Spleen (tissue), 11 donors: ENCODE measurements at regions not wholly inside any gene's neighbourhood (a gene's known extent, or its start where the extent isn't known, plus 50 kb on each side); places are given as distances from the start of the nearest gene placed in this dataset.

Experiments used
- DNase-seq: peaks from one replicate; pipeline ENCODE4 v3.0.0-alpha.2; 2020
- H3K27ac ChIP-seq, 8 donors: fragments of 200-600 bp; sonication (generic) in 7 of 8; 1 replicate in 4 of 8; 2 replicates in 4 of 8; pipeline versions ENCODE4 v1.5.0 to v1.8.0; 2016 to 2021; ENCODE audit warnings: inconsistent platforms in 4 of 8, mild to moderate bottlenecking in 4 of 8, moderate library complexity in 1 of 8
- H3K27me3 ChIP-seq, 7 donors: fragments of 200-600 bp; sonication (generic) in 6 of 7; replicated peaks in 1 of 7; 1 replicate in 4 of 7; 2 replicates in 3 of 7; pipeline versions ENCODE4 v1.5.0 to v1.8.0; 2016 to 2021; ENCODE audit warnings: inconsistent platforms in 3 of 7, mild to moderate bottlenecking in 1 of 7
- H3K36me3 ChIP-seq, 6 donors: fragments of 200-600 bp; sonication (generic) in 5 of 6; 1 replicate in 4 of 6; 2 replicates in 2 of 6; pipeline versions ENCODE4 v1.5.0 to v1.8.0; 2016 to 2021; ENCODE audit warnings: inconsistent platforms in 2 of 6
- H3K4me1 ChIP-seq, 6 donors: fragments of 200-600 bp; sonication (generic) in 5 of 6; 1 replicate in 3 of 6; 2 replicates in 3 of 6; pipeline versions ENCODE4 v1.5.0 to v1.8.0; 2016 to 2021; ENCODE audit warnings: inconsistent platforms in 3 of 6
- H3K4me3 ChIP-seq, 8 donors: fragments of 200-600 bp; sonication (generic) in 7 of 8; 1 replicate in 4 of 8; 2 replicates in 4 of 8; pipeline versions ENCODE4 v1.5.0 to v1.8.0; 2016 to 2021; ENCODE audit warnings: inconsistent platforms in 4 of 8, mild to moderate bottlenecking in 4 of 8, moderate library complexity in 2 of 8
- H3K9me3 ChIP-seq, 8 donors: fragments of 200-600 bp; sonication (generic) in 7 of 8; 1 replicate in 4 of 8; 2 replicates in 4 of 8; pipeline versions ENCODE4 v1.5.0 to v1.8.0; 2016 to 2021; ENCODE audit warnings: inconsistent platforms in 4 of 8
- POLR2A ChIP-seq, 3 donors: fragments of 450-650 bp; IDR thresholded peaks; one replicate each; pipeline ENCODE4 v1.5.1; 2017; ENCODE audit warnings: antibody characterized with exemption in 3 of 3, mild to moderate bottlenecking in 1 of 3
- POLR2AphosphoS5 ChIP-seq, 3 donors: sonication (generic); formaldehyde crosslinking; IDR thresholded peaks; one replicate each; pipeline ENCODE4 v1.5.1; 2017; ENCODE audit warnings: antibody characterized with exemption in 3 of 3
- WGBS, 5 donors: extraction: QIAGEN DNeasy Blood & Tissue Kit in 3 of 5; methylation state at CpG; one replicate each; pipeline versions ENCODE4 v1.1.5 to v1.1.7; 2013 to 2018; 5-methylcytosine and 5-hydroxymethylcytosine counted together
- intact Hi-C: fragments of 100-400 bp; cut with DNase I; formaldehyde crosslinking; loops from one replicate; pipeline ENCODE4 v1.15.0; 2023; ENCODE audit warnings: low total_unique reads
- TF ChIP-seq, protein P1 (sequence below), 11 experiments: fragments of 200-600 bp in 7 of 11; fragments of 450-650 bp in 4 of 11; sonication (generic) in 4 of 11; IDR thresholded peaks in 8 of 11; conservative IDR thresholded peaks in 3 of 11; 1 replicate in 7 of 11; 2 replicates in 4 of 11; pipeline versions ENCODE4 v1.4.0 to v1.8.0; 2016 to 2021; ENCODE audit warnings: antibody characterized with exemption in 11 of 11, inconsistent platforms in 4 of 11, mild to moderate bottlenecking in 1 of 11
- donor health status: healthy with polysubstance abuse.
- donor health status: DM: no; HTN: no; CAD: no; lungs with moderate emphysema.
- donor health status: DM: no; HTN: no; CAD: no.
- donor health status: Bipolar disorder and iron deficiency.
- donor health status: healthy.
- donor health status: DM: no; HTN: no; CAD: no.
- donor health status: DM: yes; HTN: yes; CAD: no.

GRCh38 chr5:93921001-93921400, 179.6 kb upstream of the POU5F2 start:
- intact Hi-C loops = no loop called here
- Histone ChIP-seq H3K36me3 (no peaks in the 10 kb centered on the region), H3K27me3 (no peaks in the 10 kb centered on the region), H3K4me3 (no peak overlapping the region), H3K27ac (no peak overlapping the region), H3K9me3 (no peaks in the 10 kb centered on the region), H3K4me1 (no peaks in the 10 kb centered on the region)
- TF ChIP-seq, protein P1, sequence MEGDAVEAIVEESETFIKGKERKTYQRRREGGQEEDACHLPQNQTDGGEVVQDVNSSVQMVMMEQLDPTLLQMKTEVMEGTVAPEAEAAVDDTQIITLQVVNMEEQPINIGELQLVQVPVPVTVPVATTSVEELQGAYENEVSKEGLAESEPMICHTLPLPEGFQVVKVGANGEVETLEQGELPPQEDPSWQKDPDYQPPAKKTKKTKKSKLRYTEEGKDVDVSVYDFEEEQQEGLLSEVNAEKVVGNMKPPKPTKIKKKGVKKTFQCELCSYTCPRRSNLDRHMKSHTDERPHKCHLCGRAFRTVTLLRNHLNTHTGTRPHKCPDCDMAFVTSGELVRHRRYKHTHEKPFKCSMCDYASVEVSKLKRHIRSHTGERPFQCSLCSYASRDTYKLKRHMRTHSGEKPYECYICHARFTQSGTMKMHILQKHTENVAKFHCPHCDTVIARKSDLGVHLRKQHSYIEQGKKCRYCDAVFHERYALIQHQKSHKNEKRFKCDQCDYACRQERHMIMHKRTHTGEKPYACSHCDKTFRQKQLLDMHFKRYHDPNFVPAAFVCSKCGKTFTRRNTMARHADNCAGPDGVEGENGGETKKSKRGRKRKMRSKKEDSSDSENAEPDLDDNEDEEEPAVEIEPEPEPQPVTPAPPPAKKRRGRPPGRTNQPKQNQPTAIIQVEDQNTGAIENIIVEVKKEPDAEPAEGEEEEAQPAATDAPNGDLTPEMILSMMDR (IDR thresholded peaks at IDR 0.05 in 8 of 11, conservative IDR thresholded peaks at IDR 0.05 in 3 of 11) = no peak
- TF ChIP-seq POLR2A (IDR thresholded peaks at IDR 0.05) (no peak), POLR2AphosphoS5 (IDR thresholded peaks at IDR 0.05) (no peak)
- WGBS, 5 donors = 54 to 87% (median 58%) methylated on average over 2 of the region's 2 CpGs
- DNase-seq = no peak

DNA sequence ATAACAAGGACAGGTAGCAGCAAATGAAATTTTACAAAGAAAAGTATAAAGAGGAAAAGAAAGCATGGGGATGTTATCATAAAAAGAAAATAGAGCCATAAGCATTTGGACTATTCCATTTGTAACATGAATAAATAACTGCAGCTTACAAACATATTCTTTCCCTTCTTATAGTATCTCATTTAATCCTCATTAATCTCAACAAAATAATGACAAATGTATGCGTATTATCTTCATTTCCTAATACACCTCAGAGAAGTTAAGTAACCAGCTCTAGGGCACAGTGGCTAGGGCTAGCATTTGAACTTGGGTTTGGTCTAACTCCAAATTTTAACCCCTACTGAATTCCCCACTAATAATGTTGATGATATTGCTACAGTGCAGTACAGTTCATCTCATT, 175.5 kb upstream of the POU5F2 start:
- TF ChIP-seq, protein P1 (IDR thresholded peaks at IDR 0.05 in 8 of 11, conservative IDR thresholded peaks at IDR 0.05 in 3 of 11) = no peak
- TF ChIP-seq POLR2AphosphoS5 (IDR thresholded peaks at IDR 0.05) = no peak
- TF ChIP-seq POLR2A (IDR thresholded peaks at IDR 0.05) = no peak
- no peaks in the 10 kb centered on the region for H3K36me3 ChIP-seq
- no peak overlapping the region for H3K4me3 ChIP-seq
- no peaks in the 10 kb centered on the region for H3K9me3 ChIP-seq
- H3K27ac ChIP-seq = no peak overlapping the region
- H3K4me1 ChIP-seq = no peaks in the 10 kb centered on the region
- DNase-seq = no peak
- no peaks in the 10 kb centered on the region for H3K27me3 ChIP-seq
- intact Hi-C loops = no loop called here
- WGBS, 5 donors = 87 to 100% (median 91%) methylated on average over 1 of the region's 1 CpG

GRCh38 chr5:93915142-93915553, 173.7 kb upstream of the POU5F2 start:
- no peak overlapping the region for H3K27ac ChIP-seq
- TF ChIP-seq POLR2AphosphoS5 (IDR thresholded peaks at IDR 0.05) = no peak
- TF ChIP-seq, protein P1 (IDR thresholded peaks at IDR 0.05 in 8 of 11, conservative IDR thresholded peaks at IDR 0.05 in 3 of 11) = peak in 9 of 11 experiments; percentile 17 to 55 (median 39)
- H3K27me3 ChIP-seq = no peaks in the 10 kb centered on the region
- intact Hi-C loops = no loop called here
- no peak for DNase-seq
- no peaks in the 10 kb centered on the region for H3K9me3 ChIP-seq
- H3K4me1 ChIP-seq = no peaks in the 10 kb centered on the region
- H3K4me3 ChIP-seq = no peak overlapping the region
- H3K36me3 ChIP-seq = no peaks in the 10 kb centered on the region

DNA sequence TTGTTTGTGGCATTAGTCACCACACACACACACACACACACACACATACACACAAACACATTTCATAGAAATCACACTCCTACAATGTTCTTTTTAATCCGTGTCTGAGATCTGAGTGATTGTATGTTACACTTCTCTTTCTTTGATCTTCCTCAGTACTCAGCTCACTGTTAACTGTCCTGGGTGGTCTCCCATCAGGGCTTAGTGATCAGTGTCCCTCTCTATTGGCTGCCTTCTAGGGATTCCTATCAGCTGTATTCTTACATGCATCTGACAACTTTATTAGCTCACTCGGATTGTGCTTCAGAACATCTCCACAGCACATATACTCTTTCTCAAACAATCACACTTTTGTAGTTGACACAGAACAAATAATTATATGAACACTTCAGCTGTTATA, 170.2 kb upstream of the POU5F2 start:
- H3K4me1 ChIP-seq = no peaks in the 10 kb centered on the region
- TF ChIP-seq, protein P1 (IDR thresholded peaks at IDR 0.05 in 8 of 11, conservative IDR thresholded peaks at IDR 0.05 in 3 of 11) = no peak
- 79 to 87% (median 83%) methylated on average over 2 of the region's 2 CpGs for WGBS, 5 donors
- no peaks in the 10 kb centered on the region for H3K27me3 ChIP-seq
- no peak overlapping the region for H3K4me3 ChIP-seq
- no peaks in the 10 kb centered on the region for H3K9me3 ChIP-seq
- H3K27ac ChIP-seq = no peak overlapping the region
- DNase-seq = no peak
- no peaks in the 10 kb centered on the region for H3K36me3 ChIP-seq
- intact Hi-C loops = no loop called here
